ENCODE measurements at regions not wholly inside any gene's neighbourhood (a gene's known extent, or its start where the extent isn't known, plus 50 kb on each side); places are given as distances from the start of the nearest gene placed in this dataset.

DNA sequence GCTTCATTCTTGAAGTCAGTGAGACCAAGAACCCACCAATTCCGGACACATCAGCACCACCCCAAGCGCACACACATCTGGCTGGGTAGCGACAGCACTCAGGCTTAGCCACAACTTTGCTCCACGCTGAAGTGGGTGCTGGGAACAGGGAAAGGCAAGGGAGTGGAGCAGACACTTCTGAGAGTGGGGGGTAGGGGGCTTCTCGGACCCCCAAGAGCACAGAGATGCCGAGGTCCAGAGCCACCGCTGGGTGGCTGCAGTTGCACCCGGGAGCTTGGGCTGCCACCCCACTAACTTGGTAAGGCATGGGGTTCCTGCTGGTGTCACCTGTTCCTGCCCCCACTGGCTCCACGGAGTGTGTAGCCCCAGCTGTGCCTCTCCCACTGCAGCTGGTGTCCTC lies 225.3 kb upstream of the RIOK2 start:
- Histone ChIP-seq H2BK20ac (ENCODE audit: low read length) (no peak overlapping the region), H3K4me2 (ENCODE audit: insufficient read depth in 1 of 2, low read depth in 2 of 2, low read length in 2 of 2) (no peak overlapping the region), H2BK15ac (ENCODE audit: low read length) (no peak overlapping the region), H3K23ac (ENCODE audit: insufficient read length) (no peak overlapping the region), H4K8ac (ENCODE audit: extremely low read depth, insufficient read depth, low read length) (no peak overlapping the region), H2BK120ac (replicated peaks; ENCODE audit: low read depth, low read length) (no peak overlapping the region), H3K9me3 (ENCODE audit: insufficient read depth in 2 of 2, low read depth in 1 of 2, low read length in 1 of 2) (peaks cover 0 to 8% of the 10 kb centered on the region in 2 experiments; a peak in 2 of 4 replicates), H3K79me1 (ENCODE audit: low read depth, low read length) (no peaks in the 10 kb centered on the region), H3K36me3 (ENCODE audit: control insufficient read depth in 2 of 4, insufficient read depth in 4 of 4, low read length in 3 of 4) (peaks cover 0 to 5% (median 0%) of the 10 kb centered on the region in 4 experiments; a peak in 1 of 8 replicates), H3K27me3 (replicated peaks in 1 of 4; ENCODE audit: control insufficient read depth in 3 of 4, extremely low read depth in 1 of 4, insufficient read depth in 3 of 4, low read length in 3 of 4) (no peaks in the 10 kb centered on the region), H3K23me2 (ENCODE audit: low read depth, low read length) (no peaks in the 10 kb centered on the region), H3K4me1 (replicated peaks in 1 of 4; ENCODE audit: control insufficient read depth in 3 of 4, insufficient read depth in 4 of 4, low read length in 3 of 4) (no peaks in the 10 kb centered on the region; a peak in 1 of 7 replicates), H3K14ac (ENCODE audit: insufficient read length) (no peak overlapping the region), H4K20me1 (replicated peaks in 1 of 2; ENCODE audit: control insufficient read depth in 1 of 2, insufficient read depth in 2 of 2, low read length in 2 of 2) (no peaks in the 10 kb centered on the region), H3K4ac (replicated peaks; ENCODE audit: insufficient read length, low read depth, low read length) (no peak overlapping the region), H4K91ac (replicated peaks; ENCODE audit: insufficient read length, low read length) (no peak overlapping the region), H2BK5ac (ENCODE audit: low read depth, low read length) (no peak overlapping the region), H3K18ac (ENCODE audit: extremely low read depth, low read length) (no peak overlapping the region), H2AK5ac (ENCODE audit: low read depth, low read length) (no peak overlapping the region), H2BK12ac (ENCODE audit: low read depth, low read length) (no peak overlapping the region), H3K56ac (replicated peaks; ENCODE audit: insufficient read length, low read depth, low read length) (no peak overlapping the region), H3K4me3 (ENCODE audit: extremely low read depth in 1 of 4, insufficient read depth in 2 of 4, low read depth in 3 of 4, low read length in 4 of 4) (no peak overlapping the region), H4K5ac (ENCODE audit: insufficient read length, low read depth, low read length) (no peak overlapping the region), H3K9ac (replicated peaks in 1 of 4; ENCODE audit: extremely low read depth in 1 of 4, low read depth in 3 of 4, low read length in 3 of 4) (no peak overlapping the region), H3K79me2 (ENCODE audit: control insufficient read depth in 1 of 2, insufficient read depth in 2 of 2, low read length in 2 of 2) (no peaks in the 10 kb centered on the region), H2AFZ (ENCODE audit: low read length) (no peak overlapping the region), H3K27ac (ENCODE audit: low read depth, low read length) (no peak overlapping the region)
- ChIA-PET POLR2A (ENCODE audit: partially characterized antibody) (no interaction called here), CTCF (ENCODE audit: partially characterized antibody) (interaction anchor here (0.6 kb wide), 1 partner anchor 1549 kb away, joined by 3 read pairs; no protein-coding TSS in a partner anchor)
- WGBS, 2 experiments (ENCODE audit: extremely low coverage in 1 of 2, insufficient coverage in 1 of 2, insufficient read length in 1 of 2, insufficient replicate concordance in 2 of 2, low coverage in 1 of 2, low lambda C conversion rate in 2 of 2, missing lambda C conversion rate in 1 of 2) = 86% methylated on average over 8 of the region's 9 CpGs; no CpG with 5 or more reads in 1 of the 2 experiments
- FAIRE-seq (no peak), DNase-seq (ENCODE audit: low read depth in 1 of 2, low spot score in 2 of 2) (no peak)
- no peak for TF ChIP-seq SP4 (IDR thresholded peaks at IDR 0.05; ENCODE audit: low read length)
- no peak for TF ChIP-seq CREB1 (IDR thresholded peaks at IDR 0.05)
- TF ChIP-seq GABPA (IDR thresholded peaks at IDR 0.05; ENCODE audit: borderline replicate concordance, insufficient read depth, low read length) = no peak
- TF ChIP-seq POLR2A (IDR thresholded peaks at IDR 0.05; ENCODE audit: control extremely low read depth in 1 of 2, low read depth in 2 of 2, low read length in 2 of 2) = no peak
- TF ChIP-seq TCF12 (IDR thresholded peaks at IDR 0.05; ENCODE audit: low read depth, low read length) = no peak
- TF ChIP-seq SAP30 (IDR thresholded peaks at IDR 0.05; ENCODE audit: insufficient read depth, insufficient replicate concordance, low read length) = no peak
- TF ChIP-seq PHF8 (conservative IDR thresholded peaks at IDR 0.05; ENCODE audit: low read depth, low read length) = no peak
- no peak for TF ChIP-seq KDM5A (IDR thresholded peaks at IDR 0.05; ENCODE audit: low read length)
- no peak for TF ChIP-seq SIN3A (conservative IDR thresholded peaks at IDR 0.05 in 1 of 2, IDR thresholded peaks at IDR 0.05 in 1 of 2; ENCODE audit: low read depth in 1 of 2, low read length in 2 of 2)
- no peak for TF ChIP-seq EZH2 (IDR thresholded peaks at IDR 0.05; ENCODE audit: low read depth, low read length, severe bottlenecking)
- no peak for TF ChIP-seq EP300 (IDR thresholded peaks at IDR 0.05; ENCODE audit: borderline replicate concordance in 1 of 2, low read depth in 2 of 2, low read length in 2 of 2)
- TF ChIP-seq SRF (IDR thresholded peaks at IDR 0.05; ENCODE audit: low read depth, low read length) = no peak
- no peak for TF ChIP-seq POU5F1 (IDR thresholded peaks at IDR 0.05; ENCODE audit: low read depth, low read length)
- TF ChIP-seq CHD1 (IDR thresholded peaks at IDR 0.05; ENCODE audit: low read depth, low read length) = no peak
- TF ChIP-seq, protein P1, sequence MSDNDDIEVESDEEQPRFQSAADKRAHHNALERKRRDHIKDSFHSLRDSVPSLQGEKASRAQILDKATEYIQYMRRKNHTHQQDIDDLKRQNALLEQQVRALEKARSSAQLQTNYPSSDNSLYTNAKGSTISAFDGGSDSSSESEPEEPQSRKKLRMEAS (IDR thresholded peaks at IDR 0.05) = no peak
- TF ChIP-seq TAF1 (IDR thresholded peaks at IDR 0.05; ENCODE audit: low read depth, low read length) = no peak

All from H1 (cell line).